ENCODE measurements at regions not wholly inside any gene's neighbourhood (a gene's known extent, or its start where the extent isn't known, plus 50 kb on each side); places are given as distances from the start of the nearest gene placed in this dataset.

DNA sequence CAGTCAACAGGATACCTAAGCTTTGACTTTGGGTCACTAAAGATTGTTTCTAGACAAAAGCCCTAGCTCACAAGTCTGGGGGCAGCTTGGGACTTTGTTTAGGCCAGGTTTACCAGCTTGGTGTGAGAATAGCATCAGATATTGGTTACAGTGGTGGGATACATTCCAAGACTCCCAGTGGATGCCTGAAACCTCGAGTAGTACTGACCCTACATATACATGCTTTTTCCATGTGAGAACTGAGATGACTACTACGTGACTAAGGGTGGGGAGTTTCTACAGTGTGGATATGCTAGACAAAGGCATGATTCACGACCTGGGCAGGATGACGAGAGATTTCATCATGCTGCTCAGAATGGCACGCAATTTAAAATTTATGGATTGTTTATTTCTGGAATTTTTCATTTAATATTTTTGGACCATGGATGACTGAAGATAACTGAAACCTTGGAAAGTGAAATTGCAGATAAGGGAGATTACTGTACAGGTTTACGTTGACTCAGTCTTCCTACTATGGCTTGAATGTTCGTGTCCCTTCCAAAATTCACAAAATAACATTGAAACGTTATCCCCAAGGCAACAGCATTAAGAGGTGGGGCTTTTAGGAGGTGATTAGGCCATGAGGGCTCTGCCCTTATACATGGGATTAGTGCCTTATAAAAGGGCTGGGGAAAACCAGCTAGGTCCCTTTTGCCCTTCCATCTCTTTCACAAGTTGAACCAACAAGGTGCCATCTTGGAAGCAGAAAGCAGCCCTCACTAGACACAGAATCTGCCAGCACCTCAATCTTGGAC, 50.2 kb upstream of the CTAGE1 start:
- DNase-seq, result peak; percentile 99

- no peak for DNase-seq
These were observed 50.8 kb upstream of the CTAGE1 start for GRCh38 chr18:22468554-22468891.

GRCh38 chr18:22469061-22469734, 51.5 kb upstream of the CTAGE1 start:
- DNase-seq, result no peak

DNA sequence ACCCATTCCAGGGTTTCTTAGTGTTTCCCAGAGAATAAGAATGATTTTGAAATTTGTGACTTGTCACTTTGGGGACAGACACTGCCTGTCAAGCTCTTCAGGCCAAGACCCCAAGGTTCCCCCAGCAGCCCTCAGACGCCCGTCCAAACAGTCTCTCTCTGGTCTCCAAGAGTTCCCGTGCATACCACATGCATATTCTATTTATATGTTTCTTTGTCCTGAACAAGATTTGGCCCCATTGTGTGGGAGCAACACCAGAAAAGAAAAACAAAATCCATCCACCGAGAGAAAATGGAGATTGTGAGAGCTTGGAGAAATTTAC, 52.2 kb upstream of the CTAGE1 start:
- no peak for DNase-seq

- peak; percentile 33 for DNase-seq
These were observed 52.8 kb upstream of the CTAGE1 start for GRCh38 chr18:22470248-22471235.

- peak; percentile 42 for DNase-seq
These were observed 53.9 kb upstream of the CTAGE1 start for GRCh38 chr18:22471546-22472131.

DNA sequence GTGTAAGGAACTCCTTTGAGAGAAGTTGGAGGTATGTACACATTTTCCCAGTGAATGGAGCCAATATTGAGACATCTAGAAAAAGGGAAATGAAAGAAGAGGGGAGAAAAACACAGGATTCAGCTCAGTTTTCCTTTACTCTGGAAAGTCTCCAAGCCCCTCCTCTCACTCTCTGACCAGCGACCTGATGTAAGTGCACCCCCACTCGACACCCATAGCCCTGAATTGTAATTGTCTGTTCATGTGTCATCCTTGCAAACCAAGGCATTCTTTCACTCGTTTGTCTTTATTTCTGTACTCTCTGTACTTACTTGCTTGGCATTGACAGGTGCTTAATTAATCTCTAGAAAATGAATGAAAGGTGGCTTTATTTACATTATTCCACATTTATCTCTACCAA, 55.7 kb upstream of the CTAGE1 start:
- peak; percentile 17 for DNase-seq

- no peak for DNase-seq
These were observed 57.8 kb upstream of the CTAGE1 start for GRCh38 chr18:22475426-22476100.

- no peak for DNase-seq
These were observed 59.5 kb upstream of the CTAGE1 start for GRCh38 chr18:22477222-22477621.

- DNase-seq, result no peak
These were observed 65.2 kb upstream of the CTAGE1 start for GRCh38 chr18:22482948-22483347.

- DNase-seq, result no peak
These were observed 65.7 kb upstream of the CTAGE1 start for GRCh38 chr18:22483407-22483806.

- DNase-seq, result no peak
These were observed 66.8 kb upstream of the CTAGE1 start for GRCh38 chr18:22484471-22484870.

DNA sequence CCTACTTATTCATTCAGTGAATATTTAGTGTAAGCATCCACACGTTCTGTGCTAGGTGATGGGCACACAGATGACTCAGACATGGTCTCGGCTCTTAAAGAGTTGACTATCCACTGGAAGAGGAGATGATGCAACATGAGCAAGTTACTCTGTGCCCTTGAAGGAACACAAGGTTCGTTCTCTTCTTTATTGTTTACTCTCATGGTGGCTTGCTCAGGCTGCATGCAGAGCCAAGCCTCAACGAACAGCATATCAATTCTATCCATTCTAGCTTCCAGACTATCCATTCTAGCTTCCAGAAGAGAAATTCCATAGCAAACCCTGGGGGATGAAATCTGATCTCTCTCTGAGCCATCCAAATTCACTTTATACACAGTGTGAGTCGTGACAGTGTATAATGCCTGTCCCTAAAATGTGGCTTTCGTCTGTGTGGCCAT, 68.1 kb upstream of the CTAGE1 start:
- peak; percentile 63 for DNase-seq

- no peak for DNase-seq
These were observed 69.0 kb upstream of the CTAGE1 start for GRCh38 chr18:22486667-22487066.

DNA sequence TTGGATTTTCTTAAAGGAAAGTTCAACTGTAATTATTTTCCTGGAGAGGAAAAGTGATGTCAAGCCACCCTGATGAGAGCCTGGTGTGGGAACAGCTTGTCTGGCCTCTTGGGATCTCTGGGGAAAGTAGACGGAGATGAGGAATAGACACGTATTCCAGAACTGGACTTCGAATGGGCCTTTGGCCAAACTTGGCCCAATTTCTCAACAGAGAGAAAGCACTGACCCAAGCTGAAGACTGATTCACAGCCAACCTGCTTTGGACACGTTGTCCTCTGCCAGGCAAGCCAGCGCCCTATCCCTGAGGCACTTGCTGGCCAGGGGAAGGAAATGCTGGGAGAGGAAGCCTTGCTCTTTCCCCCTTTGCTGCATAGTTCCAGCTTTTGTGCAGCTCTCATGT, 70.8 kb upstream of the CTAGE1 start:
- DNase-seq, result no peak

DNA sequence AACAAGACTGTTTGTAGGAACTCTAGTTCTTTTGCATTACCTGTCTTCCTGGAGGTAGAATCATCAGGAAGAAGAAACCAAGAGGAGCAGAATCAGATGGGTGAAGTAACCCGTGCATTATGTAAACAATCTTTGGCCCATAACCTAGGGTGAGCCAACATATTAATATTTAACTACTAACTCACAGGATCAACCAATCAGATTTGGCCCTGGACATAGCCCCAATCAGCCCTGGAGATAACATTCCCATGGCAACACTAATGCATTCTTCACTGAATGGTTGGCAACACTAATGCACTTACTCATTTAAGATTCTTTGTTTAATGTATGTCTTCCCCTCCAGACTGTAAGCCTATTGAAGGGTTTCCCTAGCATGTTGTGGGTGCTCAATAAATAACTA, 72.0 kb upstream of the CTAGE1 start:
- peak; percentile 45 for DNase-seq

- DNase-seq, result no peak
These were observed 72.7 kb upstream of the CTAGE1 start for GRCh38 chr18:22490429-22490846.

- DNase-seq, result no peak
These were observed 75.5 kb upstream of the CTAGE1 start for GRCh38 chr18:22493255-22493654.

DNA sequence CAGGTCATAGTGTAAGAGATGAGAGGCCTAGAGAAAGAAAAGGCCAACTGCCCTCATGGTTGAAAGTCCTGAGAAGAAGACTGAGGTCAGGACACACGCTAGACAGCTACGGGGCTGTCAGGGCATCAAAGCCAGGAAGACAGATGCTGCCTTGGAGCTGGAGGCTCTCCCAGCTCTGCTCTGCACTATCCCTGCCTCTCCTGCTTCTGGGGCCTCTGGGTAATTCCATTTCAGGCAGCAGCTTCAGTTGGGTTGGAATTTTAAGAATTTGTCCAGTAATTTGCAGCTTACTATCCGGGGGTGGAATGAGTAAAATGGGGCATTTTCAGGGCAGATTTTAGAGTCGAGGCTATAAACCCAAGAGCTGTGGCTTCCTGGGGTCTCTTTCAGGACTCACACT, 76.2 kb upstream of the CTAGE1 start:
- peak; percentile 83 for DNase-seq

DNA sequence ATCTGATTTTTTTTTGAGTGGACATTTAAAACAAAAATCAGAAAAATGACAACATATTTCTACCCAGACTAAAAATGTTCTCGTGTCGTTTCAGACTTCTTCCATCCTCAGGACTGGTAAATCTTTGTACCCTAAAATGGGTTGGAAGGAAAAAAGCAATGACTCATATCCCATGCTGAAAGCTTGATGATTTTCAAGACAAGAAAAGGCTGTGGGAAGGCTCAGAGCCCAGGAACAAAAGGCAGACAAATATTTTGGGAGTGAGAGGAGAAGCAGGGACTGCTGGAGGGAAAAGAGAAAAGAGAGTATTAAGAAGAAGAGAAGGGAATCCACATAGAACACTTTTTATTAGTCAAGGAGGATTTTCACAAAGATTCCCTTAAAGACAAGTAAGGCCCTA, 77.1 kb upstream of the CTAGE1 start:
- peak; percentile 71 for DNase-seq

GRCh38 chr18:22499421-22499820, 81.7 kb upstream of the CTAGE1 start:
- DNase-seq, result no peak

DNA sequence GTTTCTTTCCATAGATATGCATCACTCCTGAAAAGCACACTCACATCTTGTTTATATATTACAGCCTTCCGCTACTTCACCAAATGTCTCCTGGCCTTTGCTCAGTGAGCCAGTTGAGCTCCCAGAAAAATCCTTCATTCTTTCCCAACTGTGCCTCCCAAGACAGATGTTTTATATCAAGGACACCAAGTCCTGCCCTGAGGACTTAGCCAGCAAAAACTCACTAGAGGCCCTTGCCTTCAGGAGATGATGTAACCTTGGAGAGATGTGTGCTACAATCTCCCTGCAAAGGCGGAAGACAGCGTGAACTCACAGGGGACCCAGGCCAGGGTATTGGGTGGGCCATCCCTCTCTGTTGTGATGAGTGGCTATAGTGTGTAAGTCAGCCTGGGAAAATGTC, 86.1 kb upstream of the CTAGE1 start:
- peak; percentile 36 for DNase-seq
